Smooth muscle cell (in vitro differentiated cells): ENCODE measurements at regions not wholly inside any gene's neighbourhood (a gene's known extent, or its start where the extent isn't known, plus 50 kb on each side); places are given as distances from the start of the nearest gene placed in this dataset.

Experiments used
- DNase-seq: peaks from one replicate; lab custom pipeline; 2025; ENCODE audit not compliant: unreplicated experiment; lab: John Stamatoyannopoulos, UW
- H2AFZ ChIP-seq: fragments of 200-600 bp; sonication (generic); 2 replicates; pipeline ENCODE4 v1.6.0; 2016; ENCODE audit warnings: antibody characterized with exemption, low read depth, mild to moderate bottlenecking
- H3F3A ChIP-seq: fragments of 200-600 bp; sonication (generic); 2 replicates; pipeline ENCODE4 v1.6.0; 2017; ENCODE audit warnings: antibody characterized with exemption, low read depth
- H3K27ac ChIP-seq: fragments of 200-600 bp; sonication (generic); 2 replicates; pipeline ENCODE4 v1.5.1; 2016; ENCODE audit warnings: low read depth, mild to moderate bottlenecking
- H3K27me3 ChIP-seq: fragments of 200-600 bp; sonication (generic); 2 replicates; pipeline ENCODE4 v1.6.1; 2016; ENCODE audit warnings: low read depth, mild to moderate bottlenecking
- H3K36me3 ChIP-seq: fragments of 200-600 bp; sonication (generic); 2 replicates; pipeline ENCODE4 v1.5.1; 2016; ENCODE audit warnings: low read depth
- H3K4me1 ChIP-seq: fragments of 200-600 bp; sonication (generic); 2 replicates; pipeline ENCODE4 v1.5.1; 2016; ENCODE audit warnings: low read depth
- H3K4me2 ChIP-seq: fragments of 200-600 bp; sonication (generic); 2 replicates; pipeline ENCODE4 v1.6.0; 2016; ENCODE audit warnings: mild to moderate bottlenecking
- H3K4me3 ChIP-seq: fragments of 200-600 bp; sonication (generic); 2 replicates; pipeline ENCODE4 v1.5.1; 2016; ENCODE audit warnings: mild to moderate bottlenecking
- H3K79me2 ChIP-seq: fragments of 200-600 bp; sonication (generic); 2 replicates; pipeline ENCODE4 v1.6.0; 2016; ENCODE audit warnings: low read depth, mild to moderate bottlenecking
- H3K9ac ChIP-seq: fragments of 200-600 bp; sonication (generic); 2 replicates; pipeline ENCODE4 v1.6.0; 2016; ENCODE audit warnings: low read depth
- H3K9me3 ChIP-seq: fragments of 200-600 bp; sonication (generic); replicated peaks from 2 replicates; pipeline ENCODE4 v1.5.1; 2016; ENCODE audit warnings: low read depth
- H4K20me1 ChIP-seq: fragments of 200-600 bp; sonication (generic); 2 replicates; pipeline ENCODE4 v1.6.0; 2016; ENCODE audit warnings: low read depth
- CTCF ChIP-seq: fragments of 200-600 bp; sonication (generic); IDR thresholded peaks from 2 replicates; pipeline ENCODE4 v1.5.1; 2017; ENCODE audit warnings: borderline replicate concordance, mild to moderate bottlenecking, antibody characterized with exemption; ENCODE audit not compliant: insufficient read depth, poor library complexity, severe bottlenecking
- WGBS: methylation state at CpG from one replicate; pipeline ENCODE4 v1.1.7; 2016; ENCODE audit warnings: low lambda C conversion rate; 5-methylcytosine and 5-hydroxymethylcytosine counted together

- WGBS: 96% methylated on average over 7 of the region's 7 CpGs
- H3K36me3 ChIP-seq: no peaks in the 10 kb centered on the region
- H2AFZ ChIP-seq: no peak overlapping the region
- no peak for TF ChIP-seq CTCF
- no peak overlapping the region for H3K27ac ChIP-seq
- H3K4me1 ChIP-seq: no peaks in the 10 kb centered on the region
- H3F3A ChIP-seq: no peaks in the 10 kb centered on the region
- H3K4me2 ChIP-seq: no peak overlapping the region
- no peak for DNase-seq
- H4K20me1 ChIP-seq: no peaks in the 10 kb centered on the region
- no peaks in the 10 kb centered on the region for H3K79me2 ChIP-seq
- H3K9ac ChIP-seq: no peak overlapping the region
- H3K4me3 ChIP-seq: no peak overlapping the region
- no peaks in the 10 kb centered on the region for H3K9me3 ChIP-seq
- H3K27me3 ChIP-seq: peaks cover 3% of the 10 kb centered on the region
Measured at GRCh38 chr13:110773480-110773879, 60.0 kb downstream of the ING1 start.

- 94% methylated on average over 1 of the region's 1 CpG for WGBS
- H3K27ac ChIP-seq: no peak overlapping the region
- no peak overlapping the region for H3K4me2 ChIP-seq
- H3K27me3 ChIP-seq: peaks cover 3% of the 10 kb centered on the region
- no peaks in the 10 kb centered on the region for H3K9me3 ChIP-seq
- H3K79me2 ChIP-seq: no peaks in the 10 kb centered on the region
- no peak overlapping the region for H3K9ac ChIP-seq
- no peak overlapping the region for H2AFZ ChIP-seq
- H3F3A ChIP-seq: no peaks in the 10 kb centered on the region
- no peak overlapping the region for H3K4me3 ChIP-seq
- no peaks in the 10 kb centered on the region for H4K20me1 ChIP-seq
- DNase-seq: no peak
- H3K4me1 ChIP-seq: no peaks in the 10 kb centered on the region
- no peaks in the 10 kb centered on the region for H3K36me3 ChIP-seq
- no peak for TF ChIP-seq CTCF
Measured at GRCh38 chr13:110774051-110774450, 60.6 kb downstream of the ING1 start.

GRCh38 chr13:110774490-110774889 is 61.0 kb downstream of the ING1 start:
- Histone ChIP-seq H3K36me3 (no peaks in the 10 kb centered on the region), H3K27me3 (peaks cover 3% of the 10 kb centered on the region), H3K4me1 (no peaks in the 10 kb centered on the region), H4K20me1 (no peaks in the 10 kb centered on the region), H3K4me2 (no peak overlapping the region), H2AFZ (no peak overlapping the region), H3K27ac (no peak overlapping the region), H3F3A (no peaks in the 10 kb centered on the region), H3K9ac (no peak overlapping the region), H3K4me3 (no peak overlapping the region), H3K79me2 (no peaks in the 10 kb centered on the region), H3K9me3 (no peaks in the 10 kb centered on the region)
- no peak for TF ChIP-seq CTCF
- 94% methylated on average over 6 of the region's 6 CpGs for WGBS
- no peak for DNase-seq

- Histone ChIP-seq H3K27ac (no peak overlapping the region), H2AFZ (peak overlapping the region; percentile 75), H4K20me1 (no peaks in the 10 kb centered on the region), H3F3A (no peaks in the 10 kb centered on the region), H3K4me2 (peak overlapping the region; percentile 15), H3K9ac (no peak overlapping the region), H3K9me3 (no peaks in the 10 kb centered on the region), H3K36me3 (no peaks in the 10 kb centered on the region), H3K79me2 (no peaks in the 10 kb centered on the region), H3K4me1 (no peaks in the 10 kb centered on the region), H3K4me3 (no peak overlapping the region), H3K27me3 (no peaks in the 10 kb centered on the region)
- WGBS: 75% methylated on average over 5 of the region's 5 CpGs
- DNase-seq: no peak
- no peak for TF ChIP-seq CTCF
Measured at GRCh38 chr13:110775576-110775975, 62.1 kb downstream of the ING1 start.
